NCI-H82 (cell line): ENCODE measurements at regions not wholly inside any gene's neighbourhood (a gene's known extent, or its start where the extent isn't known, plus 50 kb on each side); places are given as distances from the start of the nearest gene placed in this dataset.
"Not testable (repeated sequence)": the region's sequence is repeated elsewhere in the genome, so short reads cannot be mapped to it uniquely, and the experiment has no call there.

Experiments used
- DNase-seq: peaks from one replicate; lab custom pipeline; 2025; lab: John Stamatoyannopoulos, UW

DNA sequence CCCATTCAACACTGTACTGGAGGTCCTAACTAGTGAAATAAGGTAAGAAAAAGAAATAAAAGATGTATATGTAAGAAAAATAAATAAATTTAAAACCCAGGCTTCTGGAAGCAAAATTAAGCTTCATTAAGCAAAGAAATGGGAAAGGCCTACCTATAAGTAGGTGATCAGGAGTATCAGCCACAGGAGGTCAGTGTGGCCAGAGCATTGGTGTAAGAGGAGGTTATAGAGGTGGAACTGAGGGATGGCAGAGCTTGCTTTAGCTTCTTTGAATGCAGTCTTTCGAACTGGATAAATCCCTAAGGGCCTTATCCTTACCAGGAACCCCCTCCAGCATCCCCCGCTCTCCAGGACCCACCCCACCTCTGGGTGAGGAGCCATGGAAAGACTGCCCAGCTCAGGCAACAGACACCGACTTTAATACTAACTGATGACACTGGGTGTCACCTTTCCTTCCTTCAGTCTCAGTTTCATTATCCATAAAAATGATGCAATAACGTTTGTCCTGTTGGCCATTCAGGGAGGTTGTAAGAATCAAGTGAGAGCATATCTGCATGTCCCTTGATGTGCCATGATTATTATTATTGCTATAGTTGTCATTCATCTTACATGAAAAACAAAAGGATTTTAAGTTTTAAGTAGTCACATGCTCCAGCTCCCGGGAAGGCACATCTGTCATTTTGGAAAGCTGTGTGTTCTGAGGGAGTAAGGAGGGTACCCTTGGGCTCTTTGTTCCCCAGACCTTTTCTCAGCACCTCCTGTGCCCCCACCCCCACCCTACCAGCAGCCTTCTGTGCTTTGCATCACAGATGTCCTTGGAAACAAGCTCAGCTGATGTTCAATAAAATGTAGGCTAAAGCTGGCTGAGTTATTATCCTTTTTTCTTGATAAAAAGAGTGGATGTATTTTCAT, 50.8 kb upstream of the CTNNA1 start:
- peak; percentile 64 for DNase-seq

DNA sequence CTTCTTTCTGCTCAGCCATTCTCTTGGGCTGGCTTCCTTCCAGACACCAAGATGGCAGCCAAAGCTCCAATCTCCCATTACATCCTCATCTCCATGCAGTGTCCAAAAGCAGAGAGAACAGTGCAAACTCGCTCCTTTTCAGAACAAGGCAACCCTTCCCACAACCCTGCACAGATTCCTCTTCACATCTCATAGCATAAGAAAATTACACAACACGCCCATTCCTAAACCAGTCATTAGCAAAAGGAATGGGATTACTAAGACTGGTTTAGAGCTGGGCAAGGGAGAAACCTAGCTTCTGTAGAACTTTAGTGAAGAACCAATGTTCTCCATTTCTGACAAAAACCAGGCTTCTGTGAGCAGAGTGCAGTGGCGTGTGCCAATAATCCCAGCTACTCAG, 51.5 kb upstream of the CTNNA1 start:
- no peak for DNase-seq

DNA sequence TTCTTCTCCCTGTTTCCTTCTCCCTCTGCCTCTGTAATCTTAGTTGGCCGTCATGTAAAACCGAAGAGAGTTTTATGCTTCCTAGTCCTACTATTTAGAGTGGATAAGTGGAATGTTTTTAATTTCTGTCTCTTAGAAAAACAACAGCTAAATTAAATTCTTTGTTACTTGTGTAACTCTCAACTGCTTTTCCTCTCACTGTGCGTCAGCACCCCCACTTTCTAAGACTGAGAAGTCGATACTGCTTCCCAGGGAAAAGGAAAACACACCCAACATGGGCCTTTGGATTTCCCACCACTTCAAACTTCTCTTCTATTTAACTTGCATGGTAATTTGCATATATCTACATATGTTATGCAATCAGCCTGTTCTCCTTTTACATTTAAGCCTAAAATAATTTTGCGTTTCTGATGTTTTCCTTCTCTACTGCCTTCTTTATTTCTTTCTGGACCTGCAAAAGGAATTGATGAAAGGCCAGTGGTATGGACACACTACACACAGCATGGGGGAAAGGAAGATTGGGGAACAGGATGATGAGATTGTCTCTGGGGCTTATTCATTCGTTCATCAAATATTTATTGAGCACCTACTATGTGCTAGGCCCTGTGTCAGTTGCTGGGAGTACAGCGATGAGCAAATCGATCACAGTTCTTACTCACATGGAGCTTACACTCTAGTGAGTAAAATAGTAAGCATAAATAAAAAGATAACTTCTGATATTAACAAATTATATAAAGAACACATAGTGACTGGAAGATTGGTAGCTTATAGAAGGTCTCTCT, 52.5 kb upstream of the CTNNA1 start:
- DNase-seq, result no peak

DNA sequence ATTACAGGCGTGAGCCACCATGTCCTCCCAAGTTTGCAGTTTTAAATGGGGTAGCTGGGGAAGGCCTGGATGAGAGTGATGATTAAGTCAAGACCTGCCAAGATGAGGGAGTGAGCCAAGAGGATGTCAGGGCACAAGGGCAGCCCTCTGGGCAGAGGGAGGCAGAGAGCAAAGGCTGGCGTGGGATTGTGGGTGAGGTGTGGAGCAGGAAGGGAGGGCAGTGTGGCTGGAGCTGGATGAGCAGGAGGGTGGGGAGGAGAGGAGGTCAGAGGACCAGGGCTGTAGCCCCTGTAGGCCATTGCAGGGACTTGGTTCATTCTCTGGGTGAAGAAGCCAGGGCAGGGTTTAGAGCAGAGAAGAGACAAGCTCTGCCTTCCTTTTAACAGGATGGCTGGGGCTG, 53.7 kb upstream of the CTNNA1 start:
- DNase-seq, result no peak

DNA sequence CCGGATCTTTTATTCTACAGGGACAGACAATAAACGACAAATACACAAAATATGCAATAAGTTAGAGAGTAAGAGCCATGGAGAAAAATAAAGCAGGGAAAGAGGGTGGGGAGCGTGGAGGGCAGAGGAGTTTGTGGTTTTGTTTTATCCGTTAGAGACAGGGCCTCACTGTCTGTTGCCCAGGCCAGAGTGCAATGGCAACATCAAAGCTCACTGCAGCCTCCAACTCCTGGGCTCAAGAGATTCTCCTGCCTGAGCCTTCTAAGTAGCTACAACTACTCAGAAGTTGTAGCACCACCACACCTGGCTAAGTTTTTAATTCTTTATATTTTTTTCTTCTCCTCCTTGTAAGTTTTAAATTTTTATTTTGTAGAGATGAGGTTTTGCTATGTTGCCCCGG, 54.5 kb upstream of the CTNNA1 start:
- no peak for DNase-seq

DNA sequence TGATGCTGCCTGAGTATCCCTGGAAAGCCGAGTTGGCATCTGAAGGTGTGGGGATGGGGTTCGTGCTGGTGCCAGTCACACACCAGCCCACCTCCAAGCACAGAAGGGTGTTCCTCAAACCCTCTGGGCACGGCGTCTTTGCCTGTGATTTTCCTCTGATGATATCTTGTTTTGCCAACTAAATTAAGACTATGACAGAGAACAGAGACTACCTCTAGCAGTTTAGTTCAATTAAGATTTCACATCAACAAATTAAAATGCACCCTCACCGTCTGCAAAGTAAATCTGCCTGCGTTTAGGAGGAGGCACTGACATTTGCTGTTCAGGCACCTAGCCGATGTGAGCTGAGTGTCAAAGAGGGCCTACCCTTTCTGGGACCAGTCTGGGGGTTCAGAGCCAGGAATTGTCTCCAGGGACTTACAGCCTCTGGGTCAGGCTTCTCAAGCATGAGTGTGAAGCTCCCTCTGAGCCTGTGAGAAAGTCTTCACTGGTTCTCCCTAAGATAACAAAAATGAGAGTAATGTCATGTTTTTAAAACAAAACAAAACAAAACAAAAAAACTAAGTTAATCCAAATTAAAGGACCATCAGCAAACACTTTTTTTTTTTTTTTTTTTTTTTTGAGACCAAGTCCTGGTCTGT, 55.4 kb upstream of the CTNNA1 start:
- DNase-seq, result no peak

DNA sequence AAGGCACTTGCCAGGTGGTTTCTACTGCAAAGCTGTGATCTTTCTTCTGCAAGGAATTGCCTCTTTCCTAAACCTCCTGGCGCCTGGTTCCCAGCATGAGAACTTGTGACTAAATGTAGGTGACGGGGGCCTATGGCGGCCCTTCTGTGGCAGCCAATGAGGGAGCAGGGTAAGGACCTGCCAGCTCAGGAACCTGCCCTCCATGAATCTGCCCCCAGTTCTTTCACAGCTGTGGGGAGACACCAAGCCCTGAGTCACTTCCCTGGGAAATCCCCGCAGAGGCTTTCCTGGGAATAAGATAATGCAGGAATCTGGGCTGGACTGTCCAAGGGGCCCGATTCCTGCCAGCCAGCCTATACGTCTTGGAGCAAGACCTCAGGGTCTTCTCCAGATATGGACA, 56.7 kb upstream of the CTNNA1 start:
- DNase-seq, result no peak

DNA sequence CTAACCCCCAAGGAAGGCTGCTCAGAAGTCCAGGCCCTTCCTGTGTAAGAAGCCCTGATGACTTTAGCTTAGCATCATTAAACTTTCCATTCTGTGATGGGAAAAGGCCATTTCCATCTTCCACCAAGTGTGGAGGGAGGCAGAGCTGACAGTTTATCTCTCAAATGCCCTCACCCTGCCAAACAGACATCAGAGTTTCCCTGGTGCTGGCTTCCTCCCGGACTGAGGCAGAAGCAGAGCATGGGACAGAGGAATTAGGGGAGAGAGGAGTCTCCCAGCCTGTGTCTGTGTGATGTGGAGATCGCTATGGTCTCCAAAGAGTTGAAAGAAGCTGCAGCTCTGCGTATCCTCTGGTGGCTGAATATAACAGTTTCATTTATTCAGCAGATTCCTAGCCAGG, 57.4 kb upstream of the CTNNA1 start:
- DNase-seq, result no peak

DNA sequence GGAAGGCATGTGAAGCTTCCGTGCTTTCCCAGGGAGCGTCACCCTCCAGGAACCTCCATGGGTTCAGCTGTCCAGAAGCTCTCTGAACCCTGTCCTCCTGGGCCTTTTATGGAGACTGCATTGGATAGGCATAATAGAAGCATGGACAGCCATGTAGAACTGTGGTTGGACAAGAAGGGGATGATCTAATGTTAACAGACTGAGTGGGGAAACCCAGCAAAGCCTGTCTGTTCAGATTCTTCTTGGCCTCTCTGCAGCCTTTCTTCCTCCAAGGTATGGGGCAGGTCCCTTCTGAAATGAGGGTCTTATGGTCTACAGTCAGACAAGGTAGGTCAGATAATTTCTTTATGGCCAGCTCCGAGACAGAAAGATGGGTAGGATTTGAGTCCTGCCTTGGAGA, 59.1 kb upstream of the CTNNA1 start:
- DNase-seq, result no peak

DNA sequence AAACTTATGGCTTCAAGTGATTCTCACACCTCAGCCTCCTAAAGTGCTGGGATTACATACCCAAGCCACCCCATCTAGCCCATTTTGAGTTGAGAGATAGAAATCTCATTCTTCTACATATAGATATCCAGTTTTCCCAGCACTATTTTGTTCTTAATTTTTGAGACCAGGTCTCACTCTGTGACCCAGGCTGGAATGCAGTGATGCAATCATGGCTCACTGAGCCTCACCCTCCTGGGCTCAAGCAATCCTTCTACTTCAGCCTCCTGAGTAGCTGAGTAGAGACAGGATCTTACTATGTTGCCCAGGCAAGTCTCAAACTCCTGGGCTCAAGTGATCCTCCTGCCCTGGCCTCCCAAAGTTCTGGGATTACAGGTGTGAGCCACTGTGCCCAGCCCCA, 60.9 kb upstream of the CTNNA1 start:
- no peak for DNase-seq

DNA sequence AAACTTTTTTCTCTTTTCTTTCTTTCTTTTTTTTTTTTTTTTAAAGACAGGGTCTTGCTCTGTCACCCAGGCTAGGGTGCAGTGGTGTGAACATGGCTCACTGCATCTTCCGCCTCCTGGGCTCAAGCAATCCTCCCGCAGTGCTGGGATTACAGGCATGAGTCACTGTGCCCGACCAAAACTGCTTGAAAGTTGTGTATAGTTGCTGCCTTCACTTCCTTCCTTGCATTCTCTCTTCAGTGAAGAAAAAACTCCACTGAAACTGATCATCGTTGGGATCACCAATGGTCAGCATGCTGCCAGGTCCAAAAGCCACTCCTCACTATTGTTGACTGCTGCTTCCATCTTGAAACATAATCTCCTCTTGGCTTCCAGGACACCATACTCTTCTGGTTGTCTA, 66.6 kb upstream of the CTNNA1 start:
- no peak for DNase-seq

DNA sequence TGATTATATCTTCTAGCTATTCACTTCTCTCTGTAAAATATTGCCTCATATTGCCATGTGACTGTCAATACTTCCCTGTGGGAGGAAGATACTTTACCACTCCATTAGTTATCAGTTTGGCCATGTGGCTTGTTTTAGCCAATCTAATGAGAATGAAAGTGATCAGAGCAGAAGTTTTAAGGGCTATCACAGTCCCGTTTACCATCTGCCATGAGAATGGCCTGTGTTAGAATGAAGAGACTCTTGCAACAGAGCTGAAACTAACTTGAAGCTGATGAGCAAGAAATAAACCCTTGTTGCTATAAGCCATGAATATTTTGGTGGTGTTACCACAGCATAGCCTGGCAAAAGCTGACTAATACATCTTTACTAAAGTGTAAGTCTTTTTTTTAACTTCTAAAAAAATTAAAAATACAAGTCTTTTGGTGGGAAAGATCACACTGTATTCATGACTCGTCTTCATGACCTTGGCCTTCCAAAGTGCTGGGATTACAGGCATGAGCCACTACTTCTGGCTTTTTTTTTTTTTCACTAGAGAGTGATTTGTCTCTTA, 68.0 kb upstream of the CTNNA1 start:
- DNase-seq, result no peak

DNA sequence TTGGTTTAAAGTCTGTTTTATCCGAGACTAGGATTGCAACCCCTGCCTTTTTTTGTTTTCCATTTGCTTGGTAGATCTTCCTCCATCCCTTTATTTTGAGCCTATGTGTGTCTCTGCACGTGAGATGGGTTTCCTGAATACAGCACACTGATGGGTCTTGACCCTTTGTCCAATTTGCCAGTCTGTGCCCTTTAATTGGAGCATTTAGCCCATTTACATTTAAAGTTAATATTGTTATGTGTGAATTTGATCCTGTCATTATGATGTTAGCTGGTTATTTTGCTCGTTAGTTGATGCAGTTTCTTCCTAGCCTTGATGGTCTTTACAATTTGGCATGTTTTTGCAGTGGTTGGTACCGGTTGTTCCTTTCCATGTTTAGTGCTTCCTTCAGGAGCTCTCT, 70.8 kb upstream of the CTNNA1 start:
- DNase-seq, result not testable (repeated sequence)

DNA sequence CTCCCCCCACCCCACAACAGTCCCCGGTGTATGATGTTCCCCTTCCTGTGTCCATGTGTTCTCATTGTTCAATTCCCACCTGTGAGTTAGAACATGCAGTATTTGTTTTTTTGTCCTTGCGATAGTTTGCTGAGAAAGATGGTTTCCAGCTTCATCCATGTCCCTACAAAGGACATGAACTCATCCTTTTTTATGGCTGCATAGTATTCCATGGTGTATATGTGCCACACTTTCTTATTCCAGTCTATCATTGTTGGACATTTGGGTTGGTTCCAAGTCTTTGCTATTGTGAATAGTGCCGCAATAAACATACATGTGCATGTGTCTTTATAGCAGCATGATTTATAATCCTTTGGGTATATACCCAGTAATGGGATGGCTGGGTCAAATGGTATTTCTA, 74.4 kb upstream of the CTNNA1 start:
- not testable (repeated sequence) for DNase-seq

DNA sequence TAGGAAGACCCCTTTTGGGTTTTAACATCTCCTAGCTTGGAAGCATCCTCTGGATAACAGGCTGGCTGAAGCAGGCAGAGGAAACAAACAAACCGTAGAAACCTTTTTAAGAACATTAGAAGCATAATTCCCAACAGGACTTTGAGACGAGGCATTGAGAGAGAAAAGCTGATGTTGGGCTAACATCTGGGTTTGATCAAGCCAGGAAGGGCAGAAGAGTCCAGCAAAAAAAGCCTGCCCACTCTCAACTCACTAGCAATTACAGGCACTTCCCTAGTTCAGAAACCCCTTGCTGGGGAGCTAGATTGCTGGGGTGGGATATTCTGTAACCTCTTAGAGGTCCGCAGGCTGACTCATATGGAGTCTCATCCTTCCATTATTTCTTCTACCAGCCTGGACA, 75.4 kb upstream of the CTNNA1 start:
- no peak for DNase-seq

DNA sequence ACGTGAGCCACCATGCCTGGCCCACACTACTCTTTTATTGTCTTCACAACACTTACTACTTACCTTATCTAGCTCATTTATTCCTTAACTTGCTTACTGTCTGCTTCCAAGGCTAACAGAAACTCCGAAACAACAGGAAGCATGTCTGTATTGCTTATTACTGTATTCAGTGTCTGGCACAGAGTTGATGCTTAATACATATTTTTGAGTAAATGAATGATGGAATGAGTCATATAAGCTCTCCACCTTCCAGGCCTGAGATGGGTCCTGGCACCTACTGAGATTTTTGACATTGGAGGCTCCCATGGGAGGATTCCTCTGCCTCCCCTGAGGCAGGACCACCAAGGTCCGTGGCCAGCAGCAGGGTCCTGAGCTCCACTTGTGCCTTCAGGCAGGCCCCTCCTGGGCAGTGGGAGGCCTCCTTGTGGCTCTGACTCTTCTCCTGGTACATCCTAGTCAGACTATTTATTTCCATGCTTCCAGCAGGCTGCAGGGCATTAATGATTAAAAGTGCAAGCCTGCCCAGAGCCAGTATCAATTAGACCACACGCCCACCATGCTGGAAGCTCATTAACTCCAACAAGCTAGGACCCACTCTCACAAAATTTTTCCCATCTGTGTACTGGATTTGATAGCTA, 76.5 kb upstream of the CTNNA1 start:
- DNase-seq, result no peak

DNA sequence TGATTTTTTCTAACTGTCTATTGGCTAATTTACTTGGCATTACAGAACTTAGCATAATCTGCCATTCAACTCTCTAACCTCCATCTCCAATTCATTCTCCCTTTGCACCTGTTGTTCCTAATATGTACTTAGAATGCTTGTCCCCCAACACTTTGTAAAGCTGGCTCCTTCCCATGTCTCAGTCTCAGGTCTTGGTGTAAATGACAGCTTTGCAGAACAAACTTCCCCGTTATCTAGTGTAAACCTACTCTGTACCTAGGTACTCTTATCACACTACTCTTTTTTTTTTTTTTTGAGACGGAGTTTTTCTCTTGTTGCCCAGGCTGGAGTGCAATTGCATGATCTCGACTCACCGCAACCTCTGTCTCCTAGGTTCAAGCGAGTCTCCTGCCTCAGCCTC, 77.2 kb upstream of the CTNNA1 start:
- no peak for DNase-seq

DNA sequence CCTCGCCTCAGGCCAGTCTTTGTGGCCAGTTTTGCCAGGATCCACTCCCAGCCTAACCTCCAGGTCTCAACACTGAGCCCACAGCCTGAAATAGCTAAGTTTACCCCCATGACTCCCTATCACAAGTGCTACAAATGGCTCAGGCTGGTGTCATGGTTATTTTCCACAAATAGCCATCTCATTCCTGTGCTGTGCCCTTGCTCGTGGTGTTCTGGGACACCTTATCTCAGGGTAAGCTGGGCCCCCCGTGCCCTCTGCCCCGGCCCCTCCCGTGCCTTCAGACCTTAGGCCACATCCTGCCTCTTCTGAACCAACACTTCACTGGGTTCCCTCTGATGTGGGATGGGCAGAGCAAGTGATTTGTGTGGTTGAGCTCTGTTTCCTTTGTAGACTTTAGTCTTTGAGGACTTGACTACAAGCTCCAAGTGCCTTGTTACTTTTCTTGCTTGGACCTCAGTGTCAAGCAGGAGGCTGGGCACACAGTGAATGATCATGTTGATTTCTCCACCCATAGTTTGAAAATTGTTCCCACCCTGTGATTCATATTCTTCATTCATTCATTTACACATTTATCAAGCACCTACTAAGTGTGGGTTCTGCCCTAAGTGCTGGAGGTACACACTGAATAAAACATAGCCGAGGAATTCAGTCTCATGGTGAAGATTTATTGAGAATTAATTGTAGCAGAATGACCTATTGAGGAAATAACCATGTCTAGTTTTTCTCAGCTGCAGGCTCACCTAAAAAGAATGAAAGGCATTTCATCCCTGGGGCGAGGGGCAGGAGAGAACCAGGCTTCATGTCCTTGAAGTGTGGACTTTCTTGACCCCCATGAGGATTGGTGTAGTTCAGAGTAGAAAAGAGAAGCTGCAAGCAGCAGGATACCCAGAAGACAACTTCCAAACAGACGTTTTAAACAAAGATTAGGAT, 84.5 kb upstream of the CTNNA1 start:
- no peak for DNase-seq

DNA sequence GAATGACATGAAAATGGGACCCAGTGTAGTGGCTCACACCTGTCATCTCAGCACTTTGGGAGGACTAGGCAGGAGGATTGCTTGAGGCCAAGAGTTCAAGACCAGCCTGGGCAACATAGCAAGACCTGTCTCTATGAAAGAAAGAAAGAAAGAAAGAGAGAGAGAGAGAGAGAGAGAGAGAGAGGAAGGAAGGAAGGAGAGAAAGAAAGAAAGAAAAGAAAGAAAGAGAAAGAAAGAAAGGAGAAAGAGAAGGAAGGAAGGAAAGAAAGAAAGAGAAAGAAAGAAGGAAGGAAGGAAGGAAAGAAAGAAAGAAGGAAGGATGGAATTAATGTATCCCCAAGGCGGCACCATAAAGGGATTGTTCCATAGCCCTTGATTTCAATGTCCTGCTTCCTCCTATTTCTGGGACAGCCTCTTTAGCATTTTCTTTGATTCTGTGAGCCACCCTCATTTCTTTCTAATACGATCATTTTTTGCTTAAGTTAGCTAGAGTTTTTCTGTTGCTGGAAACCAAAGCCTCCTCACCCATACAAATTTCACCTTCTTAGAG, 85.4 kb upstream of the CTNNA1 start:
- DNase-seq, result not testable (repeated sequence)

DNA sequence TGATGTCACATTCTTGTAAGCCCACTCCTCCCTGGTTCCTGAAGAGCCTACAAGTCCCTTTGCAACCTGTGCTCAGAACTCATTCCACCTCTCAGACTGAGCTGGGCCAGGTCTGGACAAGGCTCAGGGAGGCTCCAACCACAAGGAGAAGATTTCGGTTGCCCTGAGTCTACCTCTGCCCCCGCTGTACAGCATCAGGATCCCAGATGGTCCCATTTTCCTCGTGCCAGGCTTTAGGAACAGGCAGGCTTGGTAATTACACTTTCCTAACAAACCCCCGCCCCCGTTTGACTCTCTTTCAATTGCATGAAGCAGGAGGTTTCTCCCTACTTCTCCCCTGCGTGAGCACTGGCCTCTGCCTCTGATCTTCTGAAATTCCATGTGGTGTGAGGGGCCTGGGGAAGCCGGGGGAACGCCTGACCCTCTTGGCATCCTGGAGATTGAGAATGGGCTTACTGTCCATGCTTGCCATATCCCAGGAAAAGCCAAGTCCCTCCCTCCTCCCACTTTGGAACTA, 86.9 kb upstream of the CTNNA1 start:
- no peak for DNase-seq
